ENCODE measurements at regions not wholly inside any gene's neighbourhood (a gene's known extent, or its start where the extent isn't known, plus 50 kb on each side); places are given as distances from the start of the nearest gene placed in this dataset.

DNA sequence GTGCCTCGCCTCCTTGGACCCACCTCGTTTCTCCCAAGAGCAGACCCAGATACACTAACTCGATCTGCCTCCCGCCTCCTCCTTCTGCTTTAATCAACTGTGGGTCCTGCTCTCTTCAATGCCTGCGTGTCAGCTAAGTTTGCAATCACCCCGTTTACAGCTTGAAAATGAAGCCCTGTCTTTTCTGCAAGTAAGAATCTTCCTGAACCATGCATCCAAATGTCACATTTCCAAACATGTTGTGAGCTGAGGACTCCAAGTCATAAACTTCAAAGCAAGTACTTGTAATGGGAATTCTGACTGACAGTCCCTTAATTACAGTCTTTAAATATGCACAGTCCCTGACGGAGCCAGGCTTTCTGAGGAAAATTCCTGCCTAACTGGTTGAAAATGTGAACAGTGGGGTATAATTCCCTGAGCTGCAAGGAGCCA, 154.9 kb upstream of the UQCRFS1 start:
- TF ChIP-seq, protein P1, sequence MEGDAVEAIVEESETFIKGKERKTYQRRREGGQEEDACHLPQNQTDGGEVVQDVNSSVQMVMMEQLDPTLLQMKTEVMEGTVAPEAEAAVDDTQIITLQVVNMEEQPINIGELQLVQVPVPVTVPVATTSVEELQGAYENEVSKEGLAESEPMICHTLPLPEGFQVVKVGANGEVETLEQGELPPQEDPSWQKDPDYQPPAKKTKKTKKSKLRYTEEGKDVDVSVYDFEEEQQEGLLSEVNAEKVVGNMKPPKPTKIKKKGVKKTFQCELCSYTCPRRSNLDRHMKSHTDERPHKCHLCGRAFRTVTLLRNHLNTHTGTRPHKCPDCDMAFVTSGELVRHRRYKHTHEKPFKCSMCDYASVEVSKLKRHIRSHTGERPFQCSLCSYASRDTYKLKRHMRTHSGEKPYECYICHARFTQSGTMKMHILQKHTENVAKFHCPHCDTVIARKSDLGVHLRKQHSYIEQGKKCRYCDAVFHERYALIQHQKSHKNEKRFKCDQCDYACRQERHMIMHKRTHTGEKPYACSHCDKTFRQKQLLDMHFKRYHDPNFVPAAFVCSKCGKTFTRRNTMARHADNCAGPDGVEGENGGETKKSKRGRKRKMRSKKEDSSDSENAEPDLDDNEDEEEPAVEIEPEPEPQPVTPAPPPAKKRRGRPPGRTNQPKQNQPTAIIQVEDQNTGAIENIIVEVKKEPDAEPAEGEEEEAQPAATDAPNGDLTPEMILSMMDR (IDR thresholded peaks at IDR 0.05): no peak
- TF ChIP-seq EP300 (IDR thresholded peaks at IDR 0.05; ENCODE audit: borderline replicate concordance in 1 of 2, low read depth in 1 of 2, low read length in 1 of 2) (no peak), YY1 (IDR thresholded peaks at IDR 0.05; ENCODE audit: low read depth) (no peak), RFX5 (IDR thresholded peaks at IDR 0.05; ENCODE audit: low read length) (no peak), TCF12 (IDR thresholded peaks at IDR 0.05) (no peak), TAF1 (IDR thresholded peaks at IDR 0.05; ENCODE audit: borderline replicate concordance, low read depth, low read length) (no peak)
- TF ChIP-seq, protein P2, sequence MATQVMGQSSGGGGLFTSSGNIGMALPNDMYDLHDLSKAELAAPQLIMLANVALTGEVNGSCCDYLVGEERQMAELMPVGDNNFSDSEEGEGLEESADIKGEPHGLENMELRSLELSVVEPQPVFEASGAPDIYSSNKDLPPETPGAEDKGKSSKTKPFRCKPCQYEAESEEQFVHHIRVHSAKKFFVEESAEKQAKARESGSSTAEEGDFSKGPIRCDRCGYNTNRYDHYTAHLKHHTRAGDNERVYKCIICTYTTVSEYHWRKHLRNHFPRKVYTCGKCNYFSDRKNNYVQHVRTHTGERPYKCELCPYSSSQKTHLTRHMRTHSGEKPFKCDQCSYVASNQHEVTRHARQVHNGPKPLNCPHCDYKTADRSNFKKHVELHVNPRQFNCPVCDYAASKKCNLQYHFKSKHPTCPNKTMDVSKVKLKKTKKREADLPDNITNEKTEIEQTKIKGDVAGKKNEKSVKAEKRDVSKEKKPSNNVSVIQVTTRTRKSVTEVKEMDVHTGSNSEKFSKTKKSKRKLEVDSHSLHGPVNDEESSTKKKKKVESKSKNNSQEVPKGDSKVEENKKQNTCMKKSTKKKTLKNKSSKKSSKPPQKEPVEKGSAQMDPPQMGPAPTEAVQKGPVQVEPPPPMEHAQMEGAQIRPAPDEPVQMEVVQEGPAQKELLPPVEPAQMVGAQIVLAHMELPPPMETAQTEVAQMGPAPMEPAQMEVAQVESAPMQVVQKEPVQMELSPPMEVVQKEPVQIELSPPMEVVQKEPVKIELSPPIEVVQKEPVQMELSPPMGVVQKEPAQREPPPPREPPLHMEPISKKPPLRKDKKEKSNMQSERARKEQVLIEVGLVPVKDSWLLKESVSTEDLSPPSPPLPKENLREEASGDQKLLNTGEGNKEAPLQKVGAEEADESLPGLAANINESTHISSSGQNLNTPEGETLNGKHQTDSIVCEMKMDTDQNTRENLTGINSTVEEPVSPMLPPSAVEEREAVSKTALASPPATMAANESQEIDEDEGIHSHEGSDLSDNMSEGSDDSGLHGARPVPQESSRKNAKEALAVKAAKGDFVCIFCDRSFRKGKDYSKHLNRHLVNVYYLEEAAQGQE (IDR thresholded peaks at IDR 0.05; ENCODE audit: low read depth, low read length): no peak

All from SK-N-SH (cell line).